ENCODE measurements at regions not wholly inside any gene's neighbourhood (a gene's known extent, or its start where the extent isn't known, plus 50 kb on each side); places are given as distances from the start of the nearest gene placed in this dataset.
"Not testable (repeated sequence)": the region's sequence is repeated elsewhere in the genome, so short reads cannot be mapped to it uniquely, and the experiment has no call there.

DNA sequence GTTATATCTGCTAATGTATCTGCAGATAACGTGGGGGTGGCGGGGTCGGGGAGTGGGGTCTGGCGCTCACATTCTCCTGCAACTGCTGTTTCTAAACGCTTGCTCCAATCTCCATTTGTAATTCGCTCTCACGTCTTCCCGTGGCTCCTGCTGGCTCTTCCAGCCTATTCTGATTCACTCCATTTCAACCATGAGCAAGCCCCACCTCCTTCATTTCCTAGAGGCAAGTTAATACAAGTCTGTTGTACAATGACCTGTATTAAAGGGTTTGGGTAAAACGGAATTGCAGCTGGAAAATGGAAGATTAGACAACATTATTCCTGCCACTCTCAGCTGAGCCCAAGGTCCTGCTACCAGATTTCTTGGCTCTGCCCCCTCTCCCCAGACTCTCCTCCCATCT, 132.3 kb downstream of the CSNK2A3 start:
- no peak for DNase-seq (ENCODE audit: low spot score)

DNA sequence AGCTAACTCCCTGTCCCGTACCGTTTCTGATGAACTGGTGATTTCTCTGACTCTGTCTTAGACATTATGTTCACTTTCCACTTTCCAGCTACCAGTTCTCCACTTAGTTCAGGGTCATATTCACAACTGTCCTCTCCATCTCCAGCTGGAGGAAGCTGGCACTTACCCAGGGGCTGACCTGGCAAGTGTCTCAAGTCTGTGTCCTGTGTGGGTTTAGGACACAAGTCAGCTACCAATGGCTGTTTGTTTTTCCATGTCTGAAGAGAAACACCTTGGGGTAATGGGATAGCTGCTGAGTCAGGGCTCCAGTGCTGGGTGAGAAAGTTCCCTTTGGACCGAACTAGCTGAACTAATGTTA, 134.4 kb downstream of the CSNK2A3 start:
- no peak for DNase-seq (ENCODE audit: low spot score)

DNA sequence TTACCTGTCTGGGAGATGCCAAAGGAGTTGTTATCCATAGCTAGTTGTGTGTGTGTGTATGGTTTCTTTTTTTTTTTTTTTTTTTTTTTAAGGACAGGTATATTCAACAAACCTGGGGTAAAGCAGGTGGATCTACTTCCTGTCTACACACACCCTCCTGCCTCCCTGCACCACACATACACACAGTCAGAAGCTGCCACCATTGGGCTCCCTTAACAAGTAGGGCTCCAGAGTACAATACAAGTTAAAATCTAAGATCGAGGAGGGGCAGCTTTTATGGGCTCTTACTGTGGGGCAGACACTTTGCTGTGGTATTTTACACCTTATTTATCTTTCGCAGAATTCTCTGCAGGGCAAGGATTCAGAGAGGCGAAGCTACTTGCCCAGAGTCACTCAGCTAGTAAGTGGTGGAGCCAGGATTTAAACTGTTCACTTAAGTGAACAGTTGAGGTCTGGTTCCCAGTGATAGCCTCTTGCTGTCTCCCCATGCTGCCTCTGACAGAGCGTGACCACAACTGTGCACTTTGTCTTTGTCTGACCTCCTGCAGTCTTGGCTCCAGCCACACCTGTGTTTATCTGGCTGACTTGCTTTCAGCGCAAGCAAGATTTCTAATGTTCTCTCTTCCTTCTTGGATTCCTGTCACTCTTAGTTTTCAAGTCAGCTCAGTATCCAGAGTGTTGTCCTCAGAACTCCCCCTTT, 135.0 kb downstream of the CSNK2A3 start:
- DNase-seq (ENCODE audit: low spot score): no peak

DNA sequence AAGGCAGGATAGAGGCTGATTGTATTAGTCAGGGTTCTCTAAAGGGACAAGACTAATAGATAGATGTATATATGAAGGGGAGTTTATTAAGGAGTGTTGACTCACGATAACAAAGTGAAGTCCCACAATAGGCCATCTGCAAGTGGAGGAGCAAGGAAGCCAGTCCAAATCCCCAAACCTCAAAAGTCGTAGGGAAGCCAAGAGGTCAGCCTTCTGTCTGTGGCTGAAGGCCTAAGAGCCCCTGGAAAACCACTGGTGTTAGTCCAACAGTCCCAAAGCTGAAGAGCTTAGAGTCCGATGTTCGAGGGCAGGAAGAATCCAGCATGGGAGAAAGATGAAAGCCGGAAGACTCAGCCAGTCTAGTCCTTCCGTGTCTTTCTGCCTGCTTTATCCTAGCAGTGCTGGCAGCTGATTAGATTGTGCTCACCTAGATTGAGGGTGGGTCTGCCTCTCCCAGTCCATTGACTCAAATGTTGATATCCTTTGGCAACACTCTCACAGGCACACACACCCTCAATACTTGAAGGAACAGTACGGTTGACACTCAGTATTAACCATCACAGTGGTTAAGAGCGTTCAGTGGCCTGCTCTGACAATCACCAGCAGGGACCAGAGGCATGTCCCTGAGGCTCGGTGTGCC, 135.6 kb downstream of the CSNK2A3 start:
- no peak for DNase-seq (ENCODE audit: low spot score)

DNA sequence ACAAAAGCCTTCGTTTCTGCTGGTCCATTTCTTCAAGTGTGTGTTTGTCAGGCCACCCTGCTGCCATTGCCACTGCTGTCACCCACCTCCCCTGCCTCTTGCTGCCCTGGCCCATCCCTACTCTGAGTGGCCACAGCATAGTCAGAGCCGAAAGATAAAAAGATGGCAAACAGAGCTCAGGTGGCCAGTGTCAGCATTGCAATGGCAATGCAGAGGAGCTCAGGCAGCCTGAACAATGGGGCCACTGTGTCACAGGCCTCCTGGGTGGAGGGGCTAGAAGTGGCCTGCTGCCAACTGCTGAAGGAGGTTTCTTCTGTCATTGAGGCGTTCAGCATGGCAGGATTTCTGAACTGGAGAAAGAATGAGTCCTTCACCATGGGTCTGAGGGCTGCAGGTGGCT, 137.1 kb downstream of the CSNK2A3 start:
- DNase-seq (ENCODE audit: low spot score): no peak

DNA sequence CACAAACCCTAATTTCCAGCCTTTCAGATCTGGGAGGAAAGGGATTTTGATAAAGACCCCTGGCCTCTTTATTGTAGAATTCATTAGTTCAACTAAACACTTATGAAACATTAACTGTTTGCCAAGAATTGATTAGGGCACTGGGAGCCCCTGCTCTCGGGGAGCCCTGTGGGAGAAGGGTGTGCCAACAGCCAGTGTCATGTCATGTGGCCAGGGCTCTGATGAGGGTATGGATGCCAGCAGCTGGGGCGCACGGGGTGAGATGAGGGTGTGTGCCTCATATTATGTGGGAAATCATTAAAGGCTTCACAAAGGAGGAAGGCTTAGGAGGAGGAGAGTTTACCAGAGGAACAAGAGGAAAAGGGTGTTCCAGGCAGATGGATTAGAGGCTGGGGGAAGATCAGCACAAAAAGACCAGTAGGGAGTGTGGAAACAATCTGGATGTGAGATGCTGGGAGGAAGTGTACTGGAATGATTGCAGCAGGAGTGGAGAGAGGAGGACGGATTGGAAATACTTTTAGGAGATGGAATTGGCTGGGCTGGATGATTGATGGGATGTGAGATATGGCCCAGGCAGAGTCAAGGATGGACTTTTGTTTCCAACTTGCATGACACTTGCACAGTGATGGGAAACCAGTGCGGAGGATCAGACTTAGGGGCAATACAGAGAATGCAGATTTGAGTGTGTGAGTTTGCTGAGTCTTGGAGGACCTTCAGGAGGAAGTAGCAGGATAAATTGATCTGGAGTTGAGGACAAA, 137.8 kb downstream of the CSNK2A3 start:
- DNase-seq (ENCODE audit: low spot score): no peak

DNA sequence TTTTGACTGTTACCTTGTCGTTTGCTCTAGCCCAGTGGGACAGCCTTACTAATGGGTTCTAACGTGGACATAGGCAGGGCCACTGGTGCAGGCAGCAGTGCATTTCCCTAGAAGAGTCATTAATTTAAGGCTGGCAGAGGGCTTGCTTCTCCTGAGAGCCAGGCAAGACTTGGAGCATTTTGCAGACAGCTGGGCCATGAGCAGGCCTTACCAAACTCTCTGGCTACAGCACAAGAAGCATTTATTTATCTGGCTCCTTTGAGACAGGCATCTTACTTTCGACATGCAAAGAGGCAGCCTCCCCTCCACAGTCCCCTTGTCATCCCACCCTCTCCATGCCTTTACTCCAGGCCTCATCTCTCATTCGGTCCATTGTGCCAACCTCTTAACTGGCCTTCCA, 139.9 kb downstream of the CSNK2A3 start:
- no peak for DNase-seq (ENCODE audit: low spot score)

DNA sequence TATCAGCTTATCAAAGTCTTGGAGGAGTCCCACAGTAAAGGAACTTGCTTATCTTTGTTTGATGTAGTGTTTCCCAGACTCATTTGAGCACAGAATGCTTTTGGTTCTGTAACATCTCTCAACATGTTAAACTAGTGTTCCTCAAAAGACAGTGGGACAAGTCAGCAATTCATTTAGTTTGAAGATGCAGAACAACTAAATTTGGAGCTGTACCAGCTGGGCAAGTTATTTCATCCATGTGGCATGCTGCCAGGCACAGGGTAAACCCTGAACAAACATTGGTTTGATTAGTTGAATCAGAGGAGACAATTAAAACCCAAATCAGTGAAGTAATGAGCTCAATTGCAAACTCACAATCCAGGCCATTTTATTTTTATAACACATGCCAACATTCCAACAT, 141.2 kb downstream of the CSNK2A3 start:
- DNase-seq (ENCODE audit: low spot score): no peak

DNA sequence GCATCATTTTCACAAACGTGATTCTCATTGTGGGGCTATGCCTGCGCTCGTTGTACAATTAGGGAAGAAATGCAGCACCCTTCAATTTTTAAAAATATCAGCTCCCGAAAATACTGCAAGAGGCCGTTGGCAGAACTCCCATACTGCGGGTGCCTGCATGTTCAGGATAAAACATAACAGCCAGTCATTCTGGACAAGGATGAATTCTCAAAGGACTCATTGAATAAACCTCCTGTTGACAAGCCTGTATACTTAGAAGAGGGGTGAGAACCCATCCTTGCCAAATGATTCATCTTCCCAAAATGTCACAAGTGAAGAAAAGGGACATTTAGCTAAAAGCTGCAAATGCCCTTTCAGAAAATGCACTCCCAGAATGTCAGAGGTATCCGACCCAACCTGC, 141.9 kb downstream of the CSNK2A3 start:
- DNase-seq (ENCODE audit: low spot score): no peak

DNA sequence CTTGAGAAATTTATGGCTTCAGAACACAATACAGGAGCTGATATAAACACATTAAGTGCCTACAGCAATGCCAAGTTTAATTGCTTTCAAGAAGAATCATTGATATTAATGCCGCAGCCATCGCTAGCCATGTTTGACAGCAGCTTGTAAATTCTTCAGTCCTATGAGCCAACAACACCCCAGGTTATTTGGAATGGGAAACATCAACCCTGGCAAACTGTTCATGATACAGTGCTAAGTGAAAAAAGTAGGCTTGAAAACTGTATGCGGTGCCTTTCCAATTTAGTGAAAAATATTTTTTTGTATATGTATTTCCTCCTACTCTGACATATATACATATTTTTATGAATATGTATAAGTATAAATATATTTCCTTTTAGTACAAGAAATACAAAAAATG, 142.6 kb downstream of the CSNK2A3 start:
- DNase-seq (ENCODE audit: low spot score): no peak

DNA sequence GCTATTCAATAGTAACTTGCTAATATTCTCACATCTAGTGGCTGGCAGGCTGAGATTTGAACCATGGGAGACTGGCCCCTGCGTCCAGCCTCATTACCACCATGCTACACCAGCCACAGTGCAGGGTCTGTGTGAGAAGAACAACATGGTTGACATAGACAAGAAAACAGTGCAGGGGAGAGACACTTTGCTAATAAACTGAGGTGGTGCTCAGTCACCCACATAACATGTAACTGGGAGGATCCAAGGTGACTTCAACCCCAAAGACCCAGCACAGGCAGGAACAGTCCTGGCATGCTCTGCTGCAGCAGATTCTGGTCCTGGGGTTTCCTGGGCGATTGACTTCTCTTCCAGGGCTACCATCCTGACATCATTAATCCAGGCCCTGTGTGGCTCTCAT, 143.1 kb downstream of the CSNK2A3 start:
- DNase-seq (ENCODE audit: low spot score): no peak

DNA sequence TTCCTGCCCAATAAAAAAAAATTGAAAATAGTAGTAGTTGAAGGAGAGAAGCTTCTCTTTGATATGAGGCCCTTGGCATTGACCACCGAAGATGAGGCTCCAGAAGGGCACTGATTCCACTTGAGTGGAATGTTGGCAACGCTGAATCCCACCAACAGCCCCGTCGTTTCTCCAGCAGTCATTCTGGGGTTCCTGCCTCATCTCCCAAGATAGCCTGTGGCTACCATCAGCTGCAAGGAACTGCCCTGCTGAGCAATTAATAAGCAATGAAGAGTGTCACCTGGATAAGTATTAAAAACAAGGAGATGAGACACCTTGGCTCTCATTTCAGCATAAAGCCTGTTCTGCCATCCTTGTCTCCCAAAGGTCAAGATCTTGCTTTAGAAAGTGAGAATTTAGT, 144.1 kb downstream of the CSNK2A3 start:
- DNase-seq (ENCODE audit: low spot score): no peak

DNA sequence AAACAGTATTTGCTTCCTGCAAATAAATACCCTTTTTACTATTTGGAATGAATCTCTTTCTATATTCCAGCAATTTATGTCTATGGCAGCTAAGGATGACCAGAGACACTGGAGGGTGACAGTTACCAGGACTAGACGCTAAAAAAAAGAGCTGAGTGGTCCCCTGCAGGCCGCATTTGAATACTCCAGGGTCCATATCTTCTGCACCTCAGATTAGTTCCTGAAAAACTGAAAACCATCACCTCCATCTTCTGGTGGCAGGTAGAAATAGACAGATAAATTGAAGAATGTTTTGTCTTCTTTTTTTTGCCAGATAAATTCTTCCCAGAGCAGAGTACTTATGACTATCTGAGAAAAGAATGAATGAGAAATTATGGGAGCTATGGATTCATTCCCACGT, 145.6 kb downstream of the CSNK2A3 start:
- no peak for DNase-seq (ENCODE audit: low spot score)

DNA sequence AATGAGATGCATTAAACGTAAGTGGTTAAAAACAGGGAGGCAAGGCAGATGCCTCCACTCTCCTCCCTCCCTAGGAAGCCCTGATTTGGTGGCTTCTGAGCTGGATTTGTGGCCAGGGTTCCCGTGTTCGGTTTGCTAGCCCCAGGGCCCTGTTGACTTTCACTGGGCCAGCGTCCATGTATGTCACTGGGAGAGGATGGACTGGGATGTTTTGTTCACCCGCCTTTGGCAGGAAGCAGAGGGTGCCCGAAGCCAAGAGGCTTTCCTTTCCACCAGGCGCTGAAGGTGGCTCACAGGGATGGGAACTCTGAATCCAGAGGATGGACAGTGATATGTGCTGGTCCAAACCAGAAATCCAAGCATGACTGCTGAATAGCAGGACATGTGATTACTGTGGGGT, 146.6 kb downstream of the CSNK2A3 start:
- no peak for DNase-seq (ENCODE audit: low spot score)

DNA sequence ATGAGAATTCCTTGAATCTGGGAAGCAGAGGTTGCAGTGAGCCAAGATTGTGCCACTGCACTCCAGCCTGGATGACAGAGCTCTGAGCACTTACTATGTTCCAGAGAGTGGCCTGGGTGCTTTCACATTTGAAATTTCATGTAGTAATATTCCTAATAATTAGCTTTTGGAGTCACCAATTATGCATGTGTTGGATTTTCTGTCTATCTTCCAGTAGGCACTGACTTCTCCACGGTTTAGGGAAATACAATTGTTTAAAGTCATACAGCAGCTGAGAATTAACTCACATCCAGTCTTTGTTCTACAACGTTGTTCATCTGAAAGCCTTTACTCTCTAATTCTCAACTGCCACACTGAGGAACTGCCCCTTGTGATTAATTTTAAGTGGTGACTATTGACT, 150.2 kb downstream of the CSNK2A3 start:
- DNase-seq (ENCODE audit: low spot score): no peak

DNA sequence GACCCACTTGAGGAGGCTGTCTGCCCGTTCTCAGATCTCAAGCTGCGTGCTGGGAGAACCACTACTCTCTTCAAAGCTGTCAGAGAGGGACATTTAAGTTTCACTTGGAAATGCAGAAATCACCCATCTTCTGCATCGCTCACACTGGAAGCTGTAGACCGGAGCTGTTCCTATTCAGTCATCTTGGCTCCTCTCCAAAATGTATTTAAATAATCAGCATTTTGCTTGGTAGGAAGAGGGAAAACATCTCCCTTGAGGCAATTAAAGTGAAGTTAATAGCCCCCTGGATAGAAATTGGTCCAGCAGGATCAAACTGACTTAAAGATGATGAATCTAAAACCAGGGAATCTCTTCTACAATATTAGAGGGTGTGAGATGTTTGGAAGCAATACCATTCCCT, 151.7 kb downstream of the CSNK2A3 start:
- not testable (repeated sequence) for DNase-seq (ENCODE audit: low spot score)

DNA sequence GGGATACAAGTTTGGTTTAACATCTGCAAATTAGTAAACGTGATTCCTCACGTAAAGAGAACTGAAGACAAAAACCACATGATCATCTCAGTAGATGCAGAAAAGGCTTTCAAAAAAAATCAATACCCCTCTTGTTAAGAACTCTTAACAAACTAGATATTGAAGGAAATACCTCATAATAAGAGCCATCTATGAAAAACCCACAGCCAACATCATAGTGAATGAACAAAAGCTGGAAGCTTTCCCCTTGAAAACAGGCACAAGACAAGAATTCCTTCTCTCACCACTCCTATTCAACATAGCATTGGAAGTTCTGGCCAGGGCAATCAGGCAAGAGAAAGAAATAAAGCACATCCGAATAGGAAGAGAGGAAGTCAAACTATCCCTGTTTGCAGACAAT, 160.5 kb downstream of the CSNK2A3 start:
- no peak for DNase-seq (ENCODE audit: low spot score)

DNA sequence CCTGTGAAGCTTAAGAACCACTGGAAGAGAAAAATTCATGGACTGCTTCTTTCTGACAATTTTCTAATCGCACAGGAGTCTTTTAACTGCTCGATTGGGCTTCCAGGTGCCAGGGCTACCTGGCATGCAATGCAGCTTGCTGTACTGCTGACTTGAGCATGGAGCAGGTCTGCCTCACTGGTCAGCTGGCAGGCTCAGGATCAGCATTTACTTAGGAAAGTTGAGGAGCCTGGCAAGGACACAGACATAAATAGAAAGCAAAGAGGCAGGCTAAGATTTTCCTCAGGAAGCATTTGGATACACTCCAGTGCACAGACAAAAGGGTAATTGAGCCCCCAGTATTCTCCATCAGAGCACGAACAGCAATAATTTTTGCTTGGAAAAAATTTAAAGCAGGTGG, 163.5 kb downstream of the CSNK2A3 start:
- no peak for DNase-seq (ENCODE audit: low spot score)

DNA sequence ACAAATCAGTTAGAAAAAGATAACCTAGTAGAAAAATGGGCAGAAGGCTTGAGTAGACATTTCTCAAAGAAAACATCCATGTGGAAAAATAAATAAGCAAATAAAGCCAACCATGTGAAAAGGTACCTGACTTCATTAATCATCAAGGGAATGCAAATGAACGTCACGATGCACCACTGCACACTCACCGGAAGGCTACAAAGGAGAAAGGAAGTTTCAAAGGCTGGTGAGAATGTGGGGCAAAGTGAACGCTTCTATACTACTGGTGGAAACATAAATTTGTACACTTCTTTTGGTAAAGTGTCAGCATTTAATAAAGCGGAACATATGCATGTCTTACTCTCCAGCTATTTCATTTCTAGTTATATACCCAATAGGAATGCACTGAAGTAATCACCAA, 166.8 kb downstream of the CSNK2A3 start:
- no peak for DNase-seq (ENCODE audit: low spot score)

DNA sequence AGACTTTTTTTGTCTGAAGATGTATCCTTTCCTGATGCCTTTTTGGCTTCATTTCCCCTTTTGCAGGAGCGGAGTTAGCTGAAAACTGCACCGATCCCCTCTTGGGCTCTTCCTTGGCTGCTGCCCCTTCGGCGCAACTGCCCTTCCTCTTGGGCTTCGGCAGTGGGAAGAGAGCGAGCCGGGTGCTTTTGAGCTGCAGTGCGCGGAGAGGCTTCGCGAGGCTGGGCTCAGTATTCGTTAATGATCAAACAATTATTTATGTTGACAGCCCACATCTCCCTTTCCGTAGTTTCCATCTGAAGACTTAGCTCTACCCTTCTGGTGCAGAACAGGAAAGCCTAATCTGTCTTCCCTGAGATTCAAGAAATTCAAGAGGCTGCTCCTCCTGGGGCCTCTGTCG, 170.8 kb downstream of the CSNK2A3 start:
- DNase-seq (ENCODE audit: low spot score): no peak

DNA sequence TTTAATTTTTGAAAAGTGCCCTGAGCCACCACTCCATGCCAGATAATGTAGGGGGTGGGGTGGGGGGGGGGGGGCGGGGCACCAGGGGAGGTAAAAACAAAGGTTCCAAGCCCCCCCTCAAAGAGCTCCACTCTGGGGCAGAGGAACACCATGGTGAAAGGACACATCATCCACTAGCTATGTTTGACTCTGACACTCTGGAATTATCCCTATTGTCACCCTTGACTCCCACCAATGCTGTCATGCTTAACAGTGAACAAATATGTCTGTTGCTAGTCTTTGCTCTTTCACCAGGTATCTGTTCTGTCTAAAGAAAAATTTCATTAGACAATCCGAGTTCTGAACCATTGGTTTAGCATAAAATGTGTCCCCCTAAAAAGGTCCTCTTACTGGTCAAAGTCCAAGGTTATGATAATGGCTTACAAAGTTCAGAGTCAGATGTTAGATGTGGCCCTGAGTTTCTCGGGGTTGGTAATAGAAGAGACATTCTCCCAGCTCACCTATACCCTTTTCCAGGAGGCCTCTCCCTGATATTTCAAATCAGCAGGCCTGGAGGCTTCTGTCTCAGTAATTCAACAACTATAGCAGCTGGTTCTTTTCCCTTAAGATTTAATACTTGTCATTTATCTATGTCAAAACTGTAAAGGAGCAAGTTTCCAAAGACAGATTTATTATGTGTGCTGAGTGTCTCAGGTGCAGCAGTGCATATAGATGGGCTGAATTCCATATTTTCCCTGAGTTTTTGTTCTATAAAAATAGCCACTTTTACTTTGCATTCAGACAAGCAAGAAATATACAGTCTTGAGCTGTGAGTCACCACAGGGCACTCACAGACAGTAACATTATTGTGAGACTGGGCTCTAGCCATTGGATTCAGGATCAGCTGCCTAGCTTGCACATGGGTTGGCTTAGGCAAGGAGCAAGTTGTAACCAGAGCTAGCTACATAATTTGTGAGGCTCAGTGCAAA, 174.1 kb downstream of the CSNK2A3 start:
- DNase-seq (ENCODE audit: low spot score): no peak

Measured in SK-N-DZ (cell line).